GM18498 (cell line): ENCODE measurements at regions not wholly inside any gene's neighbourhood (a gene's known extent, or its start where the extent isn't known, plus 50 kb on each side); places are given as distances from the start of the nearest gene placed in this dataset.

Experiments used
- ATAC-seq: cut with Tn5 transposase; IDR thresholded peaks from one replicate; pipeline ENCODE4 v1.9.1; 2021; ENCODE audit warnings: mild to moderate bottlenecking, moderate library complexity; ENCODE audit not compliant: unreplicated experiment

GRCh38 chr13:72180253-72180952, 313.4 kb upstream of the DACH1 start:
- no peak for ATAC-seq

- no peak for ATAC-seq
Measured at GRCh38 chr13:72174549-72174948, 307.5 kb upstream of the DACH1 start.

GRCh38 chr13:72170571-72170970, 303.6 kb upstream of the DACH1 start:
- no peak for ATAC-seq

GRCh38 chr13:72168126-72168855, 301.3 kb upstream of the DACH1 start:
- no peak for ATAC-seq

- ATAC-seq = no peak
Measured at GRCh38 chr13:72166102-72166650, 299.2 kb upstream of the DACH1 start.

GRCh38 chr13:72165276-72165675, 298.3 kb upstream of the DACH1 start:
- no peak for ATAC-seq

- no peak for ATAC-seq
Measured at GRCh38 chr13:72164811-72165210, 297.8 kb upstream of the DACH1 start.

GRCh38 chr13:72163678-72164077, 296.7 kb upstream of the DACH1 start:
- no peak for ATAC-seq

- no peak for ATAC-seq
Measured at GRCh38 chr13:72160977-72161376, 294.0 kb upstream of the DACH1 start.

- ATAC-seq = no peak
Measured at GRCh38 chr13:72156760-72157159, 289.8 kb upstream of the DACH1 start.

GRCh38 chr13:72153272-72153671, 286.3 kb upstream of the DACH1 start:
- ATAC-seq = no peak

- ATAC-seq = no peak
Measured at GRCh38 chr13:72151241-72151640, 284.2 kb upstream of the DACH1 start.

GRCh38 chr13:72150502-72150901, 283.5 kb upstream of the DACH1 start:
- ATAC-seq = no peak

GRCh38 chr13:72149701-72150100, 282.7 kb upstream of the DACH1 start:
- ATAC-seq = no peak

GRCh38 chr13:72146816-72147215, 279.8 kb upstream of the DACH1 start:
- no peak for ATAC-seq

GRCh38 chr13:72145383-72145782, 278.4 kb upstream of the DACH1 start:
- ATAC-seq = no peak

- no peak for ATAC-seq
Measured at GRCh38 chr13:72144636-72145035, 277.6 kb upstream of the DACH1 start.

GRCh38 chr13:72141855-72142519, 275.0 kb upstream of the DACH1 start:
- no peak for ATAC-seq

GRCh38 chr13:72139192-72139591, 272.2 kb upstream of the DACH1 start:
- ATAC-seq = no peak

- no peak for ATAC-seq
Measured at GRCh38 chr13:72132075-72132474, 265.1 kb upstream of the DACH1 start.

GRCh38 chr13:72129117-72129516, 262.1 kb upstream of the DACH1 start:
- no peak for ATAC-seq

GRCh38 chr13:72127031-72127430, 260.0 kb upstream of the DACH1 start:
- no peak for ATAC-seq
